Transverse colon (tissue), 3 donors: ENCODE measurements at regions not wholly inside any gene's neighbourhood (a gene's known extent, or its start where the extent isn't known, plus 50 kb on each side); places are given as distances from the start of the nearest gene placed in this dataset.
"Not testable (repeated sequence)": the region's sequence is repeated elsewhere in the genome, so short reads cannot be mapped to it uniquely, and the experiment has no call there.

Experiments
- CTCF ChIP-seq, 5 experiments: fragments of 200-600 bp in 3 of 5; fragments of 450-650 bp in 2 of 5; sonication (generic) in 3 of 5; IDR thresholded peaks; 1 replicate in 2 of 5; 2 replicates in 3 of 5; pipeline ENCODE4 v1.5.1; 2016 to 2017; ENCODE audit warnings: antibody characterized with exemption in 5 of 5, inconsistent platforms in 3 of 5, mild to moderate bottlenecking in 2 of 5, moderate library complexity in 1 of 5
- EP300 ChIP-seq: sonication (generic); formaldehyde crosslinking; IDR thresholded peaks from one replicate; pipeline ENCODE4 v1.6.1; 2017; ENCODE audit warnings: antibody characterized with exemption, low read depth
- POLR2A ChIP-seq: fragments of 450-650 bp; IDR thresholded peaks from one replicate; pipeline ENCODE4 v1.6.1; 2016; ENCODE audit warnings: antibody characterized with exemption, mild to moderate bottlenecking, moderate library complexity

- TF ChIP-seq CTCF (IDR thresholded peaks at IDR 0.05); POLR2A; EP300: not testable (repeated sequence)
These were observed 69.9 kb downstream of the TSPY2 start for GRCh38 chrY:6315917-6316316.
